Neuronal stem cell (in vitro differentiated cells): ENCODE measurements at regions not wholly inside any gene's neighbourhood (a gene's known extent, or its start where the extent isn't known, plus 50 kb on each side); places are given as distances from the start of the nearest gene placed in this dataset.
A peak's percentile ranks its signal among the peaks of the same experiment; 100 is the strongest.

Experiments
- DNase-seq: peaks from one replicate; pipeline ENCODE4 v3.0.0-alpha.2; 2013; ENCODE audit warnings: low spot score
- H2AFZ ChIP-seq: one replicate; pipeline ENCODE4 v1.6.1; 2013; ENCODE audit warnings: mild to moderate bottlenecking, low read length, inconsistent platforms
- H2AK5ac ChIP-seq: 2 replicates; pipeline ENCODE4 v1.6.1; 2013; ENCODE audit warnings: low read depth, mild to moderate bottlenecking, inconsistent platforms, low read length, moderate library complexity, mixed read lengths
- H2BK120ac ChIP-seq: 2 replicates; pipeline ENCODE4 v1.6.1; 2013; ENCODE audit warnings: low read depth, mild to moderate bottlenecking, inconsistent platforms, low read length, moderate library complexity, mixed read lengths
- H2BK12ac ChIP-seq: one replicate; pipeline ENCODE4 v1.6.1; 2013; ENCODE audit warnings: low read length, inconsistent platforms
- H2BK15ac ChIP-seq: 2 replicates; pipeline ENCODE4 v1.6.1; 2013; ENCODE audit warnings: mild to moderate bottlenecking, low read length, inconsistent platforms, mixed read lengths
- H2BK5ac ChIP-seq: one replicate; pipeline ENCODE4 v1.6.1; 2013; ENCODE audit warnings: inconsistent platforms, mild to moderate bottlenecking, low read length, moderate library complexity
- H3K14ac ChIP-seq: one replicate; pipeline ENCODE4 v1.6.1; 2013; ENCODE audit warnings: low read length, inconsistent platforms
- H3K18ac ChIP-seq: 2 replicates; pipeline ENCODE4 v1.6.1; 2013; ENCODE audit warnings: low read length, inconsistent platforms
- H3K23ac ChIP-seq: 2 replicates; pipeline ENCODE4 v1.6.1; 2013; ENCODE audit warnings: low read depth, mild to moderate bottlenecking, mixed read lengths, low read length, inconsistent platforms; ENCODE audit not compliant: poor library complexity
- H3K27ac ChIP-seq: replicated peaks from 3 replicates; pipeline ENCODE4 v1.5.1; 2013; ENCODE audit warnings: low read length, inconsistent platforms
- H3K27me3 ChIP-seq, 3 experiments: 2 replicates each; pipeline ENCODE4 v1.6.1; 2013; ENCODE audit warnings: low read length in 3 of 3, mild to moderate bottlenecking in 2 of 3, inconsistent platforms in 1 of 3, low read depth in 1 of 3, mixed read lengths in 1 of 3, moderate library complexity in 1 of 3; ENCODE audit not compliant: control insufficient read depth in 3 of 3, insufficient read depth in 3 of 3
- H3K36me3 ChIP-seq, 2 donors: replicated peaks in 1 of 2; 2 replicates each; pipeline ENCODE4 v1.6.1; 2013; ENCODE audit warnings: low read length in 2 of 2; ENCODE audit not compliant: control insufficient read depth in 2 of 2, insufficient read depth in 2 of 2
- H3K4ac ChIP-seq: 2 replicates; pipeline ENCODE4 v1.6.1; 2013; ENCODE audit warnings: inconsistent platforms, mild to moderate bottlenecking, low read length, moderate library complexity
- H3K4me1 ChIP-seq, 2 donors: 1 replicate in 1 of 2; 2 replicates in 1 of 2; pipeline ENCODE4 v1.6.1; 2013; ENCODE audit warnings: low read length in 2 of 2, low read depth in 1 of 2; ENCODE audit not compliant: control insufficient read depth in 2 of 2, insufficient read depth in 1 of 2
- H3K4me2 ChIP-seq: one replicate; pipeline ENCODE4 v1.6.1; 2013; ENCODE audit warnings: mild to moderate bottlenecking, low read length, inconsistent platforms; ENCODE audit not compliant: insufficient read depth, poor library complexity, severe bottlenecking
- H3K4me3 ChIP-seq, 2 donors: 2 replicates each; pipeline ENCODE4 v1.5.1; 2013; ENCODE audit warnings: low read length in 2 of 2, mild to moderate bottlenecking in 2 of 2, inconsistent platforms in 1 of 2, moderate library complexity in 1 of 2
- H3K79me1 ChIP-seq: one replicate; pipeline ENCODE4 v1.6.1; 2013; ENCODE audit warnings: low read depth, mild to moderate bottlenecking, inconsistent platforms, low read length, moderate library complexity
- H3K9ac ChIP-seq: one replicate; pipeline ENCODE4 v1.6.1; 2013; ENCODE audit warnings: mild to moderate bottlenecking, low read depth, low read length, inconsistent platforms; ENCODE audit not compliant: poor library complexity
- H3K9me3 ChIP-seq, 2 donors: replicated peaks in 1 of 2; 2 replicates each; pipeline versions ENCODE3 to v1.6.1; 2013; ENCODE audit warnings: low read length in 2 of 2, mild to moderate bottlenecking in 2 of 2, inconsistent platforms in 1 of 2, low read depth in 1 of 2, mixed read lengths in 1 of 2, moderate library complexity in 1 of 2; ENCODE audit not compliant: control insufficient read depth in 2 of 2, insufficient read depth in 1 of 2
- H4K8ac ChIP-seq: one replicate; pipeline ENCODE4 v1.6.1; 2013; ENCODE audit warnings: low read depth, mild to moderate bottlenecking, inconsistent platforms, low read length, moderate library complexity
- H4K91ac ChIP-seq: one replicate; pipeline ENCODE4 v1.6.1; 2013; ENCODE audit warnings: low read length, low read depth, mild to moderate bottlenecking, inconsistent platforms; ENCODE audit not compliant: poor library complexity
- WGBS, 2 donors: extraction: QIAGEN DNeasy Blood & Tissue Kit; methylation state at CpG; one replicate each; pipeline ENCODE4 v1.1.7; 2013; ENCODE audit warnings: missing lambda C conversion rate in 2 of 2, mixed read lengths in 1 of 2; ENCODE audit not compliant: insufficient read length in 2 of 2, insufficient replicate concordance in 1 of 2; ENCODE audit errors: extremely low coverage in 2 of 2; 5-methylcytosine and 5-hydroxymethylcytosine counted together

GRCh38 chr21:35441868-35442582 is 392.9 kb upstream of the RUNX1 start:
- peak overlapping the region; percentile 75 for H3K23ac ChIP-seq
- H3K4me2 ChIP-seq, result no peak overlapping the region
- H3K9ac ChIP-seq, result peak overlapping the region; percentile 67
- no peak overlapping the region for H2BK12ac ChIP-seq
- peaks cover 0 to 4% (median 0%) of the 10 kb centered on the region in 3 experiments for H3K27me3 ChIP-seq
- peak overlapping the region; percentile 20 for H3K18ac ChIP-seq
- no peak overlapping the region for H2BK120ac ChIP-seq
- H3K4ac ChIP-seq, result no peak overlapping the region
- WGBS, 2 donors, result no CpG with 5 or more reads among the region's 4 CpGs
- no peaks in the 10 kb centered on the region for H3K36me3 ChIP-seq
- peak overlapping the region; percentile 47 for H3K14ac ChIP-seq
- H3K79me1 ChIP-seq, result no peaks in the 10 kb centered on the region
- H4K91ac ChIP-seq, result peak overlapping the region; percentile 22
- H3K4me1 ChIP-seq, result peaks cover 0 to 2% of the 10 kb centered on the region in 2 donors
- peak overlapping the region; percentile 52 for H4K8ac ChIP-seq
- no peak for DNase-seq
- no peak overlapping the region for H2BK5ac ChIP-seq
- H2BK15ac ChIP-seq, result no peak overlapping the region
- no peak overlapping the region for H3K27ac ChIP-seq
- no peak overlapping the region for H3K4me3 ChIP-seq
- no peaks in the 10 kb centered on the region for H3K9me3 ChIP-seq
- H2AFZ ChIP-seq, result no peak overlapping the region
- no peak overlapping the region for H2AK5ac ChIP-seq

DNA sequence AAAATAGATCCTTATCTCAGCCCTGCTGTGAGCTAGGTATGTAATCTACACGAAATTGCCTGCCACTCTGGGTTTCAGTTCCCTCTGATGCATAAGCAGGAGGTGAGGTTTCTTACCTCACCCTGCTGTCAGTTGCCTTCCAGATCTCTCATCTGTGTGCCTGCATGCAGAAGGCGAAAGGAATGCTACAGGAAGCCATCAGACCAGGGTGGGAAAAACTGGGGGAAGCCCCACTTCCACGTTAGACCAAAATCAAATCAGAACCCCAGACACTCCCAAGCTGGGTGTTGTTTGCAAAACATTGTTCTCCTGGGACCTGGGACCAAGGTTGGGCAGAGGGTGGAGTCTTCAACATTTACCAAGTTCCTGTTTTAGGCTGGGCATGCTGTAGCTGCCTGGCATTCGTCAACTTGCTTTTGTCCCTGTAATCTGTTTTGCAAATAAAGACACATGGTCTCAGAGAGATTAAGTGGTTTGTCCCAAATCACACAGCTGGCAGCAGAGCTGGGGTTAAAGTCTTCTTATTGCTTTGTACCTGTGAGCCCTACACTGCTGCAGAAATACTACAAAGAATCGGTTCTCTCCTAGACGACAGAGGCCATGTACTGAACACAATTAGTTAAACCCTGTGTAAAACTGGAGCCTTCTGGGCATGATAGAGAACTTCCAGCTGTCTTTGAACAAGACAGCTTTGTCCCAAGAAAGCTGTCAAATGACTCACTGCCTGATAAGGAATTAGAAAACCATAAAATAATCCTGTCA is 389.7 kb upstream of the RUNX1 start:
- no peak overlapping the region for H3K18ac ChIP-seq
- no peaks in the 10 kb centered on the region for H3K79me1 ChIP-seq
- no peak overlapping the region for H3K27ac ChIP-seq
- no peak overlapping the region for H3K9ac ChIP-seq
- no peak overlapping the region for H4K8ac ChIP-seq
- no peak overlapping the region for H2BK5ac ChIP-seq
- no peak for DNase-seq
- H2BK120ac ChIP-seq, result no peak overlapping the region
- no peak overlapping the region for H4K91ac ChIP-seq
- H2BK15ac ChIP-seq, result no peak overlapping the region
- H2AFZ ChIP-seq, result no peak overlapping the region
- no peak overlapping the region for H3K4ac ChIP-seq
- no peak overlapping the region for H3K23ac ChIP-seq
- no peak overlapping the region for H2BK12ac ChIP-seq
- H3K14ac ChIP-seq, result no peak overlapping the region
- H3K4me2 ChIP-seq, result no peak overlapping the region
- no peak overlapping the region for H3K4me3 ChIP-seq
- H3K36me3 ChIP-seq, result no peaks in the 10 kb centered on the region
- no CpG with 5 or more reads among the region's 6 CpGs for WGBS, 2 donors
- peaks cover 0 to 2% of the 10 kb centered on the region in 2 donors for H3K4me1 ChIP-seq
- H2AK5ac ChIP-seq, result no peak overlapping the region
- H3K9me3 ChIP-seq, result no peaks in the 10 kb centered on the region
- H3K27me3 ChIP-seq, result peaks cover 0 to 4% (median 0%) of the 10 kb centered on the region in 3 experiments

GRCh38 chr21:35437941-35438340 is 388.8 kb upstream of the RUNX1 start:
- Histone ChIP-seq H2BK5ac (no peak overlapping the region), H3K79me1 (no peaks in the 10 kb centered on the region), H4K91ac (no peak overlapping the region), H2AFZ (no peak overlapping the region), H2BK12ac (no peak overlapping the region), H3K9me3 (no peaks in the 10 kb centered on the region), H3K4me3 (no peak overlapping the region), H3K18ac (no peak overlapping the region), H2AK5ac (no peak overlapping the region), H3K36me3 (no peaks in the 10 kb centered on the region), H3K27ac (no peak overlapping the region), H3K9ac (no peak overlapping the region), H2BK15ac (no peak overlapping the region), H3K4ac (no peak overlapping the region), H3K4me1 (no peaks in the 10 kb centered on the region), H2BK120ac (no peak overlapping the region), H3K4me2 (no peak overlapping the region), H3K23ac (no peak overlapping the region), H3K14ac (no peak overlapping the region), H4K8ac (no peak overlapping the region), H3K27me3 (peaks cover 0 to 4% (median 0%) of the 10 kb centered on the region in 3 experiments)
- DNase-seq, result no peak

DNA sequence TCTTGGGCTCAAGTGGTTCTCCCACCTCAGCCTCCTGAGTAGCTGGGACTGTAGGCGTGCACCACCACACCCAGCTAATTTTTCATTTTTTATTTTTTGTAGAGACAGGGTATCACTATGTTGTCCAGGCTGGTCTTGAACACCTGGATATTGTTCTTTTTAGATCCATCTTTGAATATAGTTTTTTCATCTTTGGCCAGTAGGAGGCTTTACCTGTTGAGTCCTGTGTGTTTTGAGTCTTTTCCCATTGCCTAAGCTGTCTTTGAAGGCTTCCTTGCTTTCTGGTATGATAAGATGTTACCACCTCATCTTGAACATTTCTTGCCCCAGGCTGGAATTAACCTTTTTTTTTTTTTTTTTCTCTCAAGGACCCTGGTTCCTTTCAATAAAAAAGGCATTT is 387.8 kb upstream of the RUNX1 start:
- Histone ChIP-seq H4K91ac (no peak overlapping the region), H2AK5ac (no peak overlapping the region), H2AFZ (no peak overlapping the region), H3K4me3 (no peak overlapping the region), H2BK12ac (no peak overlapping the region), H3K18ac (no peak overlapping the region), H2BK15ac (no peak overlapping the region), H3K4ac (no peak overlapping the region), H3K79me1 (no peaks in the 10 kb centered on the region), H3K4me2 (no peak overlapping the region), H2BK5ac (no peak overlapping the region), H3K9ac (no peak overlapping the region), H3K27me3 (peaks cover 0 to 4% (median 0%) of the 10 kb centered on the region in 3 experiments), H3K14ac (no peak overlapping the region), H3K9me3 (no peaks in the 10 kb centered on the region), H3K36me3 (no peaks in the 10 kb centered on the region), H4K8ac (no peak overlapping the region), H3K23ac (no peak overlapping the region), H3K4me1 (no peaks in the 10 kb centered on the region), H3K27ac (no peak overlapping the region), H2BK120ac (no peak overlapping the region)
- no peak for DNase-seq
- WGBS, 2 donors, result no CpG with 5 or more reads among the region's 1 CpG
